MCF 10A (cell line): ENCODE measurements at regions not wholly inside any gene's neighbourhood (a gene's known extent, or its start where the extent isn't known, plus 50 kb on each side); places are given as distances from the start of the nearest gene placed in this dataset.

ENCODE experiments used
- BruUV-seq: library from RNA; stranded (reverse); fragments of 400-500 nt; replicated peaks from 2 replicates; lab custom pipeline; 2021; lab: Mats Ljungman, UMichigan
- CTCF ChIA-PET: fragments of 300-600 bp; sonication (Branson Sonifier 250); formaldehyde crosslinking; extraction: SDS; loops from one replicate; lab custom pipeline; 2021; ENCODE audit warnings: antibody characterized with exemption, inconsistent platforms; lab: Yijun Ruan, JAX
- POLR2A ChIA-PET: fragments of 300-600, 350-650 bp; sonication (Branson Sonifier 250); formaldehyde crosslinking; extraction: SDS; loops from one replicate; lab custom pipeline; 2020; ENCODE audit warnings: antibody characterized with exemption, inconsistent platforms; lab: Yijun Ruan, JAX
- DNase-seq: peaks from one replicate; pipeline ENCODE4 v3.0.0-alpha.2; 2018; ENCODE audit not compliant: unreplicated experiment
- H3K27ac Mint-ChIP-seq: one replicate; pipeline ENCODE4 v1.8.0; 2022; ENCODE audit warnings: mild to moderate bottlenecking, low read depth, mixed read lengths; ENCODE audit not compliant: unreplicated experiment
- H3K27me3 Mint-ChIP-seq: one replicate; pipeline ENCODE4 v1.8.0; 2022; ENCODE audit warnings: mixed read lengths; ENCODE audit not compliant: insufficient read depth, unreplicated experiment
- H3K36me3 Mint-ChIP-seq: one replicate; pipeline ENCODE4 v1.8.0; 2022; ENCODE audit warnings: mild to moderate bottlenecking, moderate library complexity, mixed read lengths; ENCODE audit not compliant: insufficient read depth, unreplicated experiment
- H3K4me1 Mint-ChIP-seq: one replicate; pipeline ENCODE4 v1.8.0; 2022; ENCODE audit warnings: mixed read lengths; ENCODE audit not compliant: insufficient read depth, unreplicated experiment
- H3K4me3 Mint-ChIP-seq: one replicate; pipeline ENCODE4 v1.8.0; 2022; ENCODE audit warnings: mild to moderate bottlenecking, moderate library complexity, mixed read lengths; ENCODE audit not compliant: unreplicated experiment
- H3K9me3 Mint-ChIP-seq: one replicate; pipeline ENCODE4 v1.8.0; 2022; ENCODE audit warnings: mixed read lengths; ENCODE audit not compliant: unreplicated experiment
- intact Hi-C: fragments of 100-400 bp; cut with micrococcal nuclease; formaldehyde crosslinking; loops from 2 replicates; pipeline ENCODE4 v1.14.1; 2022
- TF ChIP-seq, protein P1 (sequence below): fragments of 200-600 bp; IDR thresholded peaks from one replicate; pipeline ENCODE4 v1.8.0; 2022; ENCODE audit warnings: antibody characterized with exemption, mild to moderate bottlenecking; ENCODE audit not compliant: unreplicated experiment

DNA sequence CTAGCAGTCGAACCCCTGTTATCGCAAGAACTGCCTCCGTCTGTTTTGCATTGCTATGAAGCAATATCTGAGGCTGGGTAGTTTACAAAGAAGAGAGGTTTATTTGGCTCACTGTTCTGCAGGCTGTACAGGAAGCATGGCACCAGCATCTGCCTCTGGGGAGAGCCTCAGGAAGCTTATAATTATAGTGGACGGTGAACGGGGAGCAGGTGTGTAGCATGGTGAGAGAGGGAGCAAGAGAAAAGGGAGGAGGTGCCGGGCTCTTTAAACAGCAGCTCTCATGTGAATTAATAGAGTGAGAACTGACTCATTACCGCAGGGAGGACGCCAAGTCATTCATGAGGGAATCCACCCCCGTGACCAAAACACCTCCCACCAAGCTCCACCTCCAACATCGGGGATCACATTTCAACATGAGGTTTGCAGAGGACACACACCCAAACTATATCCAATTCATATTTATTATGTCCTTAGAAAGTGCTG, 172.6 kb upstream of the KCNG1 start:
- Mint-ChIP-seq H3K36me3 (no peaks in the 10 kb centered on the region), H3K27ac (no peak overlapping the region), H3K9me3 (no peaks in the 10 kb centered on the region), H3K27me3 (no peaks in the 10 kb centered on the region), H3K4me3 (no peak overlapping the region), H3K4me1 (peaks cover 9% of the 10 kb centered on the region)
- intact Hi-C loops: loop anchor here (2.0 kb wide), 1 partner anchor 73 kb away; no protein-coding TSS in a partner anchor
- BruUV-seq: no TSS peak
- TF ChIP-seq, protein P1, sequence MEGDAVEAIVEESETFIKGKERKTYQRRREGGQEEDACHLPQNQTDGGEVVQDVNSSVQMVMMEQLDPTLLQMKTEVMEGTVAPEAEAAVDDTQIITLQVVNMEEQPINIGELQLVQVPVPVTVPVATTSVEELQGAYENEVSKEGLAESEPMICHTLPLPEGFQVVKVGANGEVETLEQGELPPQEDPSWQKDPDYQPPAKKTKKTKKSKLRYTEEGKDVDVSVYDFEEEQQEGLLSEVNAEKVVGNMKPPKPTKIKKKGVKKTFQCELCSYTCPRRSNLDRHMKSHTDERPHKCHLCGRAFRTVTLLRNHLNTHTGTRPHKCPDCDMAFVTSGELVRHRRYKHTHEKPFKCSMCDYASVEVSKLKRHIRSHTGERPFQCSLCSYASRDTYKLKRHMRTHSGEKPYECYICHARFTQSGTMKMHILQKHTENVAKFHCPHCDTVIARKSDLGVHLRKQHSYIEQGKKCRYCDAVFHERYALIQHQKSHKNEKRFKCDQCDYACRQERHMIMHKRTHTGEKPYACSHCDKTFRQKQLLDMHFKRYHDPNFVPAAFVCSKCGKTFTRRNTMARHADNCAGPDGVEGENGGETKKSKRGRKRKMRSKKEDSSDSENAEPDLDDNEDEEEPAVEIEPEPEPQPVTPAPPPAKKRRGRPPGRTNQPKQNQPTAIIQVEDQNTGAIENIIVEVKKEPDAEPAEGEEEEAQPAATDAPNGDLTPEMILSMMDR: no peak
- DNase-seq: peak; percentile 91
- CTCF ChIA-PET: interaction anchor here (0.6 to 1.7 kb wide), 5 partner anchors 14 to 180 kb away, joined by 3 to 6 read pairs (median 4); no protein-coding TSS in a partner anchor
- POLR2A ChIA-PET: interaction anchor here (0.6 to 0.7 kb wide), 3 partner anchors 132 to 676 kb away, joined by 3 read pairs; no protein-coding TSS in a partner anchor

DNA sequence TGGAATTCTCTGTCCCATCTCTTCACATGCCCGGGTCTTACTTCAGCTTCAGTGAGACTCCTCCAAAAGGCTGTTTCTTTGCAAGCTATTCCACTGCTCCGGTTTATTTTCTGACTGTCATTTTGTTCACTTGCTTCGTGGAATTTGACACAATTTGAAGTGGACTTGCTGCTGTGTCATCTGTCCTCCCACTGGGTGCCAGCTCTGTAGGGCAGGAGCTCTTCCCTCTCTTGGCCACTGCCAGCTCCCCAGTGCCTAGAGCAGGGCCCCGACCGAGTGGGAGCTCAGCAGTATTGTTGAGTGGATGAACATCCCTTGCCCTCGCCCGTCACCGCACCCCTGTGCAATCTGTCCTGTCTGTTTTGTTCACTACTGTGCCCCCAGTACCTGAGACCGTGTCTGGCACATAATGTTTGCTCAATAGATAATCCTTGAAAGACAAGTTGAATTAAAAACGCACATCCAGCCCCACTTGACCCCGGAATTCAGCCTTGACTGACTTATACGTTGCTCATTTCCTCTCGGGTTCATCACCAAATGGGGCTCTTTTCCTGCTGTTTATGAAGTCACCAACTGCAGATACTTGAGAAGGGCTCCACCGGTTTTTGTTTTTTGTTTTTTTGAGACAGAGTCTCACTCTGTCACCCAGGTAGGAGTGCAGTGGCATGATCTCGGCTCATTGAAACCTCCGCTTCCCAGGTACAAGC, 170.3 kb upstream of the KCNG1 start:
- TF ChIP-seq, protein P1: no peak
- H3K9me3 Mint-ChIP-seq: no peaks in the 10 kb centered on the region
- CTCF ChIA-PET: interaction anchor here (0.6 kb wide), 1 partner anchor 20 kb away, joined by 3 read pairs; no protein-coding TSS in a partner anchor
- no peaks in the 10 kb centered on the region for H3K27me3 Mint-ChIP-seq
- H3K4me3 Mint-ChIP-seq: no peak overlapping the region
- no TSS peak for BruUV-seq
- DNase-seq: no peak
- H3K27ac Mint-ChIP-seq: no peak overlapping the region
- POLR2A ChIA-PET: no interaction called here
- intact Hi-C loops: no loop called here
- no peaks in the 10 kb centered on the region for H3K36me3 Mint-ChIP-seq
- H3K4me1 Mint-ChIP-seq: peaks cover 9% of the 10 kb centered on the region

DNA sequence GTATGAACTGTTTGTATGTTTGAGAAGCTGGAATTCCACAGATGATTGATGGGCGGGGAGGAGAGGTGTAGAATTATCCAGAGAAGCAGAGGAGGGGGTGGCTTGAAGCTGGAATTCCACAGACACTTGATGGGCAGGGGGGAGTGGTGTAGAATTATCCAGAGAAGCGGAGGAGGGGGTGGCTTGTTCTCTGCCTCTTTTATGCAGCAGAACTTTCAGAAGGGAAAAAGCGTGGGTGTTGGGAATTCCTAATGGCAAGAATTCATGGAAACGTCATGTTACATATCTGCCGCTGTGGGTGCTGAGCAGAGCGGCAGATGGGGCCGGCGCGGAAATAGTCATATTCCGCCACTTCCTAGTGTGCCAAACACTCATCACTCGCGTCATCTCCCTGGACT, 167.9 kb upstream of the KCNG1 start:
- H3K27ac Mint-ChIP-seq: no peak overlapping the region
- no peak for DNase-seq
- ChIA-PET CTCF (interaction anchor here (0.5 to 0.9 kb wide), 2 partner anchors 116 to 404 kb away, joined by 4 read pairs; no protein-coding TSS in a partner anchor), POLR2A (no interaction called here)
- H3K4me3 Mint-ChIP-seq: no peak overlapping the region
- H3K27me3 Mint-ChIP-seq: no peaks in the 10 kb centered on the region
- intact Hi-C loops: no loop called here
- no peaks in the 10 kb centered on the region for H3K36me3 Mint-ChIP-seq
- H3K4me1 Mint-ChIP-seq: peaks cover 7% of the 10 kb centered on the region
- TF ChIP-seq, protein P1: no peak
- H3K9me3 Mint-ChIP-seq: no peaks in the 10 kb centered on the region
- no TSS peak for BruUV-seq

DNA sequence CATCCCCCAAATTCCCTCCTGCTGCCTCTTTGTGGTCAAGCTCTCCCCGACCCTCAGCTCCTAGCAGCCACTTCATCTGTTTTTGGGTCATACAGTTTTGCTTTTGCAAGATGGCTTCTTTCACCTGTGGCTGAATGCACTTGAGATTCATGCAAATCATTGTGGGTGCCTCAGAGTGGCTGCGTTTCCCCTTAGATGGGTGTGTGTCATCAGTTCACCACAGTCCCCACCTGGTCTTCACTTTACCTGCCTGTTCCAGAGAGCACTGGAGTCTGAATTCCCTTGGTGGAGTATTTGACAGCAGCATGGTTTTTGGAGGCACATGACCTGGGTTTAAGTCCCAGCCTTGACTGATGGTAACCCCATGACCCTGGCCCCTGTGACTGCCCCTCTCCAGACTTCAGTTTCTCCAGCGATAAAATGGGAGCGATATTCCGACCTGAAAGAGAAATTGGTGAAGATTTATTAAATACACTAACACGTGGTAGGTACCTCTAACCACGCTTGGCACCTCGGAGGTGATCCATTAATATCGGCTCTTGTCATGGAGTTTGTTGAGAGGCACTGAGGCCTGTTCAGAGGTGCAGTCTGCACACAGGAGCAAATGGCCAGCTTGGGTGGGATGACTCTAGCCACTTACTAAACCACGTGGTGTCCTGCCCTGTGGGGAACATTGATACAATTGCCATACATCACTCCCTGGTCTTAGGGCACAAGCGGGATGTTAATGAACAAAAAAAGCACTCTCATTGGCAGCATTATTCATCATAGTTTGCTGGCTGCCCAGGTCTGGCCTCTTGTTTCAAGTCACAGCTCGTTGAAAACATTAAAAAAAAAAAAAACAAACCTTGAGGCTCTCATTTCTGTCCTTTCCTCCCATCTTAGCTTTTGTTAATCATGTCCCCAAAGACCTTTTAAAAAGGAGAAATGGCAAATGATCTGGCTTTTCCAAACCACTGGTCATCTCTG, 167.2 kb upstream of the KCNG1 start:
- H3K36me3 Mint-ChIP-seq: no peaks in the 10 kb centered on the region
- no TSS peak for BruUV-seq
- ChIA-PET POLR2A (no interaction called here), CTCF (interaction anchor here (0.5 to 1.2 kb wide), 5 partner anchors 64 to 405 kb away, joined by 3 to 4 read pairs (median 4); no protein-coding TSS in a partner anchor)
- no peaks in the 10 kb centered on the region for H3K27me3 Mint-ChIP-seq
- no peak overlapping the region for H3K27ac Mint-ChIP-seq
- intact Hi-C loops: no loop called here
- H3K9me3 Mint-ChIP-seq: no peaks in the 10 kb centered on the region
- H3K4me3 Mint-ChIP-seq: no peak overlapping the region
- TF ChIP-seq, protein P1: no peak
- no peaks in the 10 kb centered on the region for H3K4me1 Mint-ChIP-seq
- DNase-seq: no peak
